GM12878 (cell line): ENCODE measurements at regions not wholly inside any gene's neighbourhood (a gene's known extent, or its start where the extent isn't known, plus 50 kb on each side); places are given as distances from the start of the nearest gene placed in this dataset.

Experiments
- ATF7 ChIP-seq: fragments of 450-650 bp; IDR thresholded peaks from 2 replicates; pipeline ENCODE4 v1.6.1; 2016; ENCODE audit warnings: low read depth, mild to moderate bottlenecking
- BCLAF1 ChIP-seq: fragments of 450-650 bp; IDR thresholded peaks from 2 replicates; pipeline ENCODE4 v1.6.1; 2017; ENCODE audit warnings: antibody characterized with exemption, mild to moderate bottlenecking, moderate library complexity
- BHLHE40 ChIP-seq, 2 experiments: fragments of 450-650 bp in 1 of 2; IDR thresholded peaks; 2 replicates each; pipeline ENCODE4 v1.6.1; 2011 to 2017; ENCODE audit warnings: low read depth in 2 of 2, borderline replicate concordance in 1 of 2, improper control_type of control experiment in 1 of 2, low read length in 1 of 2, mild to moderate bottlenecking in 1 of 2
- BRCA1 ChIP-seq: IDR thresholded peaks from 2 replicates; pipeline ENCODE4 v1.6.1; 2011; ENCODE audit warnings: low read depth, low read length, improper control_type of control experiment
- CTCF ChIP-seq, 3 experiments: IDR thresholded peaks in 2 of 3; conservative IDR thresholded peaks in 1 of 3; 2 replicates each; pipeline ENCODE4 v1.5.1; 2011; ENCODE audit warnings: low read depth in 3 of 3, low read length in 3 of 3, mild to moderate bottlenecking in 3 of 3, control low read depth in 2 of 3, moderate library complexity in 2 of 3, inconsistent platforms in 1 of 3, mixed read lengths in 1 of 3; ENCODE audit not compliant: control insufficient read depth in 2 of 3, insufficient read depth in 1 of 3; ENCODE audit errors: extremely low read depth in 1 of 3
- EP300 ChIP-seq, 2 experiments: fragments of 150-350 bp in 1 of 2; IDR thresholded peaks; 2 replicates each; pipeline ENCODE4 v1.6.1; 2011 to 2012; ENCODE audit warnings: low read depth in 2 of 2, low read length in 2 of 2, borderline replicate concordance in 1 of 2, improper control_type of control experiment in 1 of 2, inconsistent platforms in 1 of 2; ENCODE audit not compliant: control insufficient read depth in 1 of 2
- GATAD2B ChIP-seq: fragments of 450-650 bp; conservative IDR thresholded peaks from 2 replicates; pipeline ENCODE4 v1.6.1; 2017; ENCODE audit warnings: low read depth, mild to moderate bottlenecking, moderate library complexity
- MLLT1 ChIP-seq: fragments of 450-650 bp; IDR thresholded peaks from 2 replicates; pipeline ENCODE4 v1.6.1; 2016; ENCODE audit warnings: mild to moderate bottlenecking
- NFYA ChIP-seq: IDR thresholded peaks from 2 replicates; pipeline ENCODE4 v1.6.1; 2011; ENCODE audit warnings: low read depth, mild to moderate bottlenecking, low read length, improper control_type of control experiment, borderline replicate concordance
- POLR2A ChIP-seq: IDR thresholded peaks from 2 replicates; pipeline ENCODE4 v1.6.1; 2011; ENCODE audit warnings: low read depth, mild to moderate bottlenecking, low read length
- SIN3A ChIP-seq: IDR thresholded peaks from 2 replicates; pipeline ENCODE4 v1.6.1; 2012; ENCODE audit warnings: low read depth, low read length, improper control_type of control experiment
- SPI1 ChIP-seq: IDR thresholded peaks from 2 replicates; pipeline ENCODE4 v1.6.1; 2011; ENCODE audit warnings: low read depth, mild to moderate bottlenecking, low read length, moderate library complexity, borderline replicate concordance; ENCODE audit not compliant: insufficient read depth
- TAF1 ChIP-seq: IDR thresholded peaks from 2 replicates; pipeline ENCODE4 v1.6.1; 2011; ENCODE audit warnings: mild to moderate bottlenecking, low read depth, low read length, borderline replicate concordance
- YBX1 ChIP-seq: fragments of 450-650 bp; IDR thresholded peaks from 2 replicates; pipeline ENCODE4 v1.6.1; 2016; ENCODE audit warnings: antibody characterized with exemption

GRCh38 chr16:48816393-48816792 is 206.4 kb upstream of the N4BP1 start:
- TF ChIP-seq POLR2A (no peak), BRCA1 (no peak), SPI1 (no peak), BCLAF1 (no peak), GATAD2B (no peak), YBX1 (no peak), CTCF (IDR thresholded peaks at IDR 0.05 in 2 of 3, conservative IDR thresholded peaks at IDR 0.05 in 1 of 3; ENCODE audit: control insufficient read depth in 2 of 3, extremely low read depth in 1 of 3, insufficient read depth in 1 of 3, low read depth in 3 of 3, low read length in 3 of 3) (no peak), TAF1 (no peak), NFYA (no peak), SIN3A (no peak), MLLT1 (no peak), EP300 (IDR thresholded peaks at IDR 0.05; ENCODE audit: borderline replicate concordance in 1 of 2, control insufficient read depth in 1 of 2, low read depth in 2 of 2, low read length in 2 of 2) (no peak), BHLHE40 (IDR thresholded peaks at IDR 0.05; ENCODE audit: borderline replicate concordance in 1 of 2, low read depth in 2 of 2, low read length in 1 of 2) (no peak), ATF7 (no peak)
